ENCODE measurements at regions not wholly inside any gene's neighbourhood (a gene's known extent, or its start where the extent isn't known, plus 50 kb on each side); places are given as distances from the start of the nearest gene placed in this dataset.
"Not testable (repeated sequence)": the region's sequence is repeated elsewhere in the genome, so short reads cannot be mapped to it uniquely, and the experiment has no call there.

GRCh38 chrX:66815227-66815626, 176.3 kb upstream of the EDA2R start:
- Mint-ChIP-seq H3K4me1 (no peaks in the 10 kb centered on the region), H3K4me3 (no peak overlapping the region)

GRCh38 chrX:66794514-66794913, 155.6 kb upstream of the EDA2R start:
- H3K27ac Mint-ChIP-seq; H3K9me3 Mint-ChIP-seq; H3K4me1 Mint-ChIP-seq; H3K4me3 Mint-ChIP-seq; DNase-seq (ENCODE audit: low spot score in 2 of 2); H3K36me3 Mint-ChIP-seq; ATAC-seq: not testable (repeated sequence)

More at GRCh38 chrX:66815227-66815626, 176.3 kb upstream of the EDA2R start:
- Mint-ChIP-seq H3K36me3 (no peaks in the 10 kb centered on the region), H3K27ac (no peak overlapping the region), H3K9me3 (peaks cover 3% of the 10 kb centered on the region)
- ATAC-seq, result no peak
- no peak for DNase-seq (ENCODE audit: low spot score in 2 of 2)

- ATAC-seq, result no peak
- Mint-ChIP-seq H3K36me3 (no peaks in the 10 kb centered on the region), H3K4me1 (no peaks in the 10 kb centered on the region), H3K4me3 (no peak overlapping the region), H3K9me3 (peaks cover 6% of the 10 kb centered on the region), H3K27ac (no peak overlapping the region)
- no peak for DNase-seq (ENCODE audit: low spot score in 2 of 2)
Observed at GRCh38 chrX:66766318-66766717, 127.4 kb upstream of the EDA2R start.

- no peak overlapping the region for H3K4me3 Mint-ChIP-seq
- DNase-seq (ENCODE audit: low spot score in 2 of 2), result no peak
- no peak overlapping the region for H3K27ac Mint-ChIP-seq
- H3K36me3 Mint-ChIP-seq, result no peaks in the 10 kb centered on the region
- no peak for ATAC-seq
- H3K9me3 Mint-ChIP-seq, result peaks cover 6% of the 10 kb centered on the region
- H3K4me1 Mint-ChIP-seq, result no peaks in the 10 kb centered on the region
Observed at GRCh38 chrX:66760651-66761050, 121.8 kb upstream of the EDA2R start.

GRCh38 chrX:66756717-66757116, 117.8 kb upstream of the EDA2R start:
- Mint-ChIP-seq H3K27ac (no peak overlapping the region), H3K4me1 (no peaks in the 10 kb centered on the region), H3K4me3 (no peak overlapping the region), H3K9me3 (no peaks in the 10 kb centered on the region), H3K36me3 (no peaks in the 10 kb centered on the region)
- DNase-seq (ENCODE audit: low spot score in 2 of 2) (no peak), ATAC-seq (no peak)

- H3K4me1 Mint-ChIP-seq, result no peaks in the 10 kb centered on the region
- ATAC-seq (no peak), DNase-seq (ENCODE audit: low spot score in 2 of 2) (no peak)
- H3K4me3 Mint-ChIP-seq, result no peak overlapping the region
- H3K9me3 Mint-ChIP-seq, result no peaks in the 10 kb centered on the region
- H3K36me3 Mint-ChIP-seq, result no peaks in the 10 kb centered on the region
- H3K27ac Mint-ChIP-seq, result no peak overlapping the region
Observed at GRCh38 chrX:66751136-66751782, 112.4 kb upstream of the EDA2R start.

- not testable (repeated sequence) for H3K36me3 Mint-ChIP-seq; H3K9me3 Mint-ChIP-seq; H3K4me1 Mint-ChIP-seq; H3K27ac Mint-ChIP-seq; H3K4me3 Mint-ChIP-seq; DNase-seq (ENCODE audit: low spot score in 2 of 2); ATAC-seq
Observed at GRCh38 chrX:66744519-66744918, 105.6 kb upstream of the EDA2R start.

- Mint-ChIP-seq H3K4me3 (no peak overlapping the region), H3K9me3 (no peaks in the 10 kb centered on the region), H3K4me1 (no peaks in the 10 kb centered on the region), H3K36me3 (no peaks in the 10 kb centered on the region), H3K27ac (no peak overlapping the region)
- no peak for DNase-seq (ENCODE audit: low spot score in 2 of 2)
- ATAC-seq, result no peak
Observed at GRCh38 chrX:66731398-66731797, 92.5 kb upstream of the EDA2R start.

- peak; percentile 10 to 55 for DNase-seq (ENCODE audit: low spot score in 2 of 2)
- H3K4me3 Mint-ChIP-seq, result peak overlapping the region; percentile 57
- no peaks in the 10 kb centered on the region for H3K36me3 Mint-ChIP-seq
- ATAC-seq, result peak; percentile 55
- H3K27ac Mint-ChIP-seq, result peak overlapping the region; percentile 52
- no peaks in the 10 kb centered on the region for H3K4me1 Mint-ChIP-seq
- H3K9me3 Mint-ChIP-seq, result no peaks in the 10 kb centered on the region
Observed at GRCh38 chrX:66728818-66729271, 90.0 kb upstream of the EDA2R start.

GRCh38 chrX:66717926-66718325, 79.0 kb upstream of the EDA2R start:
- H3K27ac Mint-ChIP-seq, result no peak overlapping the region

GRCh38 chrX:66698273-66699204, 59.7 kb upstream of the EDA2R start:
- Mint-ChIP-seq H3K27ac (no peak overlapping the region), H3K9me3 (no peaks in the 10 kb centered on the region), H3K4me3 (no peak overlapping the region), H3K4me1 (no peaks in the 10 kb centered on the region), H3K36me3 (no peaks in the 10 kb centered on the region)
- peak; percentile 48 for ATAC-seq
- DNase-seq (ENCODE audit: low spot score in 2 of 2), result no peak

More at GRCh38 chrX:66717926-66718325, 79.0 kb upstream of the EDA2R start:
- DNase-seq (ENCODE audit: low spot score in 2 of 2), result no peak
- no peak for ATAC-seq
- Mint-ChIP-seq H3K36me3 (no peaks in the 10 kb centered on the region), H3K4me3 (no peak overlapping the region), H3K9me3 (peaks cover 4% of the 10 kb centered on the region), H3K4me1 (no peaks in the 10 kb centered on the region)

GRCh38 chrX:66692512-66692911, 53.6 kb upstream of the EDA2R start:
- H3K9me3 Mint-ChIP-seq; H3K4me3 Mint-ChIP-seq; H3K4me1 Mint-ChIP-seq; H3K27ac Mint-ChIP-seq; ATAC-seq; H3K36me3 Mint-ChIP-seq; DNase-seq (ENCODE audit: low spot score in 2 of 2): not testable (repeated sequence)

Data from stimulated activated effector memory CD8-positive, alpha-beta T cell treated with anti-CD3 and anti-CD28 coated beads, Interleukin-12 subunit alpha, Interleukin-12 subunit beta, amount 100 ng/mL, for 72 hours (primary cell).